ENCODE measurements at regions not wholly inside any gene's neighbourhood (a gene's known extent, or its start where the extent isn't known, plus 50 kb on each side); places are given as distances from the start of the nearest gene placed in this dataset.
"Not testable (repeated sequence)": the region's sequence is repeated elsewhere in the genome, so short reads cannot be mapped to it uniquely, and the experiment has no call there.

DNA sequence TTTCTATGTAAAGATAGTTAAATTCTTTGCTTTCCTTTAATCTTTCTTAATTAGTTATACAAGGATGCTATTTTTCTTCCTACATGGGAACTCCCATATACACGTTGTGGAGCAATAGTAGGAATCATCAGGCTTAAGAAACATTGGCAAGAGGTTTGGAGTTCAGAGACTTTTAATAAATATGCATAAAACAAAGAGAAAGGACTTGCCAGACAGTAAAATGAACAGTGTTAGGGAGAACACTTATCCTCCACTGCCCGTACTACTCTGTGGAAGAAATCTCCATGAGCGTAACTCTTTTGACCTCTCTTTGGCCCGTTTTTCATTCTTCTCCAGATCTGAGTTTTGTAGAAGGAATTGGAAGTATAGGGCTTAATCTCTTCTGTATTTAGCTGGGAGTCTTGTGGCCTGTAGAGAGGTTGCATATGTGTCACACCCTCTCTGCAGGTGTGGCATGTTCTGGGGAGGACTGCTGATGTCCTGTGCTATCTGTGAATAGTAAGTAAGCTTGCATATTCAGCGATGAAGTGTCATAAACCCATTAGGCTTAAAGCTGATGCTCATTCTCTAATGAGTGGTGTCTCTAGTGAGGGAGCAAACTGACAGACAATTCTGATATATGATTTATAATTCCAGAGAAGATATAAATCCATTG, 455.4 kb upstream of the FAR2 start:
- DNase-seq = no peak

DNA sequence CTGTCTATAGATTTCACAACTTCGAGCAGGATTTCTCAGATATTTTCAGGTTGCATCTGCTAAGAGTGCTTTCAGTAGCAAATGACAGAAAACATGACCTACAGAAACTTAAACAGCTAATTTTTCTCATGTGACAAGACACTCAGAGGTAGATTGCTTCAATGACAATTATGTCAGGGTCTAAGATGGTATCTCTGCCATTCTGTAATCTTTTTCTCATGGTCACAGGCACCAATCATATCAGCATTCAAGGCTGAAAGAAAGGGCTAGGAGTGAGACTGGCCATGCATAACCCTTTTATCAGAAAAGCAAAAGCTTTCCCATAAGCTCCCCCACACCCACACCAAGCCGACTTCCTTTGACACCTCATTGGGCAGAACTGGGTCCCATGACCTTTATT, 450.5 kb upstream of the FAR2 start:
- no peak for DNase-seq

DNA sequence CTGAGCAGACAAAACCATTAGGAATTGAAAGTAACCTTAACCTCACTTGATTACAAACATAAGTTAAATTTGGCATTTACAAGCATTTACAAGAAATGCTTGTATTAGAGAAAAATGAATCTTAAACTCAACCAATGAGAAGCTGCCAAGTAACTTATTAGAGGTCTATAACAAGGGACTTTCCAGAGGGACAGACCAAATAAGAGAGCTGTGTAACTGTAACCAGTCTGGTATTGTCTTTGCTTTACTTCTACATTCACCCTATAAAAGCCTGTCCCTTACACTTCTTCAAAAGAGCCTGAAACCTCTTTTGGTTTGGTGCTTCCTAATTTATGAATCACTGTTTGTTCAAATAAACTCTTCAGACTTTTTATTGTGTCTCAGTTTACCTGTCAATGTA, 450.0 kb upstream of the FAR2 start:
- no peak for DNase-seq

DNA sequence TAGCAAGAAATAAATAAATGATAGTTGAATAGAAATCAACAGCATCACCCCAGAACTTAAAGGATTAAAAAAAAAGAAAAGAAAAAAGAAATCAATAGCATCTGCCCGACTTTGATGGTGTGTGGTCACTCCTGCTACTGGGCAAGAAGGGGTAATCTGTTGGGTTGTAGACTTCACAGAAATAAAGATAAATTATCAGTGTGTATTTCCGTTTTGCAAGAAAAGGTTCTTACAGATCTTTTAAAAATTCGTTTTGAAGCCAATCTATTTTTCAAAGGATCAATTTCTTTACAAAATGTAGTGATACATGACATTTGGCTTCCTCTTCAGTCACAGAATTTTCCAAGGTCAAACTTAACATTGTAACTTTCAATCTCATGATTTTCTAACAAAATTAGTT, 448.9 kb upstream of the FAR2 start:
- no peak for DNase-seq

DNA sequence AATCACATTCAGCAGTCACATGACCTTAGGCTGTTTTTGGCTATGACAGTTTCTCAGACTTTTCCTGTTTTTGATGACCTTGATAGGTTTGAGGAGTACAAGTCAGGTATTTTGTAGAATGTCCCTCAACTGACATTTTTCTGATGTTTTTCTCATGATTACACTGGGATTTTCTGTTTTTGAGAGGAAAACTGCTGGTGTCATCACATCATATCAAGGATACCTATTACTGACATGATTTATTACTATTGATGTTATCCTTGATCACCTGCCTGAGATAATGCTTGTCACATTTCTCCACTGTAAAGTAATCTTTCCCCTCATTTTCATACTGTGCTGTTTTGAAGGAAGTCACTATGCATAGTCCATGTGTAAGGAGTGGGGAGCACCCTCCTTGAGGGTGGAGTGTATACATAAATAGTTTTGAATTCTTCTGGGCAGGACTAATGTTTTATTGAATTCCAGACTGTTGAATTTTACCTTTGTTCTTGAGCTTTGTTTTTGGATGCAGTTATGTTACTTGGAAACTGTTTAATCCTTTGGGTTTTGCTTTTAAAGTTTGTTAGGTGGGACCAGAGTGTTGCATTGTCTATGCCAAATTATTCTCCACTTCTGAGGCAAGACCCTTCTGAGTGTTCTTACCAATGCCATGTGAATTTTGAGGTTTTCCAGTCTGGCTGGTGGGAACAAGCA, 444.5 kb upstream of the FAR2 start:
- no peak for DNase-seq

DNA sequence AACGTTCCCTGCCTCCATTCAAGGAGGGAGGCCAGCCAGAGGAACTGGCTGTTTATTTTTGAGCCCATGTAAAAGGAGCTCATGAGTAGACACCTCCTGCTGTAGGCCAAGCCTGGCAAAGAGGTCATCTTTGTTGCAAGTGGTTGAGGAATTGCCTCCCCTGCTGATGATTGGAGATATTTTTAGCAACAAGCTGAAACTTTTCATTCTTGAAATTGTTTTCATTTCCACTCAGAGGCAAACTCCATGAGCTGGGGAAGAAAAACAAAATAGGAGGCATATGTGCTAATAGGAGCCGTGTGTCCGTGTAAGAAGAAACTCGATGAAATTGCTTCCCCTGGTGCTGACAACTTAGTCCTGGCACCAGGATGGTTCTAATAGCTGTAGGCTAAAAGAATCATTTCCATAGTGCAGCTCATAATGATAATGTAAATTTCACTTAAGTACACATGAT, 440.1 kb upstream of the FAR2 start:
- DNase-seq = no peak

DNA sequence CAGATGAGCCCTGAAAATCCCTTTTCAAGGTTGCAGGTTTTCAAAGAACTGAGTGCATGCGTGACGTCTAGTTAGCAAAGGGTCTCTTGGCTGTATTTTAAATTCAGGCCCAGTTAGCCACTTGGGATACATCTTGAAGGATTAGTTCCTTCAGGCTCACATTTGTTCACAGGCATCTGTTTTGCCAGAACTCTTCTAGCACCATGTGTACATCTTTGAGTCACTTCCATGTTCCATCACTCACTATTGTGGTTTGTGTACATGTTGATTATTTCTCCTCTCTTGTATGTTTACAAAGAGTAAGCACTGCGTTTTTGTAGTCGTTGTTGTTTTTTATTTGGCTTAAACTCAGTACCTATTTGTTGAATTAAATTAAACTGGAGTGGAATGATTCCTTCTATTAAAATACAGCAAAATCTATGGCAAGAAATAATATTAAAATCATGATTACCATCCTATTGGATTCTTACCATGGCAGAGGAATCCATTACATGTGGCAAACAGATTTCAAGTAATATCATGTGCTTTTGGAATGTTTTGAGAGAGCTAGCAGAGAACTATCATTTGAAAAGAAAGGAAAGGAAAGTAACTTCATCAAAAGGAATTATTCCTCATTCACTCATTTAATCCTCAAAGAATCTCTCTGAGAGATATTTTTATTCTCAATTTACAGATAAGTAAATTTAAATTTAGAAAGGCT, 438.9 kb upstream of the FAR2 start:
- no peak for DNase-seq

DNA sequence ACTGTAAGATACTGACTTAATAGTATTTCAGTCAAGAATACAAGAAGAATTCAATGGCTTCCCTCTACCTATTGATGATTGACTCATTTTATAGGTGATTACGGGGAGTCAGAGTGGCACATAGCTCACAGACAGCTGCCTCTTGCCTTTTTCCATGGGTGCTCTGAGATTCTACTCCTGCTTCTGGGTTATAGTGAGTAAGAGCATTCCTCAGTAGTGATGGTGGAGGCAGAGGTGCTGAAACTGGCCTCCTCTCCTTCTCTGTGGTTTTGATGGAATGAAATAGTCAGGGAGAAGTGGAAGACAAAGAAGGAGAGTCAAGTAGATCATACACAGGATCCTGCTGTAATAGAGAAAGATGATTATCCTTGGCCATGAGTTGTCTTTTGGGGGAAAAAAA, 438.2 kb upstream of the FAR2 start:
- DNase-seq = no peak

DNA sequence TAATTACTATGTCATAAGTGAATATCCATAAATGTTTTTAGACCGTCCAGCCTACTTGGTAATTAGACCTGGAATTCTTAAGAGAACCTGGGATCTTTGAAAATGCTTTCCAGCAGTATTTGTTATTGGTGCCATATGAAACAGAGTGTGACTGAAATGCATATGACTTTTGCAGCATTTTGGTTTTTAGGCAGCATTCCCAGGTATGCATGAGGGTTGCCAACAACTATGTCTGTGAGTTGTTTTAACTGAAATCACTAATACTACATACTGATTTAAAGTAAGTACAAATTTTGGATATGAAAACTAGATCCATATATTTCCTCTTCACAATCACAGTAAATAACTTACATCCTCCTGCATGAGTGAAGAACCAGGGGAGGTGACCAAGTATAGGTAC, 437.7 kb upstream of the FAR2 start:
- no peak for DNase-seq

DNA sequence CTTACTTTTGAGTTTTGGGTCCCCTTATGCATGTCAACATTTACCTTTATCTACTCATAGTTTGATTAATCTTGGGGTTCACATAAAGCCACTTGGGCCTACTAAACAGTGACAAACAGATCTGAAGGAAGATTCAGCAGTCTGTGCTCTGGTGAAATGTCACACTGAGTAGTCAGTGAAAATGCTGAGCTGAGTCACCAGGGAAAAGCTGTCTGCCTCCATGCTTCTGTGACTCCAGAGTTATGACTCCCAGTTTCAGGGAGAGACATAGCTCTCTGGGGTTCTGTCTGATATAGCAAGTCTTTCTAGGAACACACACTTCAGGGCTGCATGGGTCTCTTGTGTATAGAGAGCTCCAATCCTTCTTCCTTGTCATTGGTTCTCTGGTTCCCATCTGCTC, 406.3 kb upstream of the FAR2 start:
- DNase-seq = no peak

DNA sequence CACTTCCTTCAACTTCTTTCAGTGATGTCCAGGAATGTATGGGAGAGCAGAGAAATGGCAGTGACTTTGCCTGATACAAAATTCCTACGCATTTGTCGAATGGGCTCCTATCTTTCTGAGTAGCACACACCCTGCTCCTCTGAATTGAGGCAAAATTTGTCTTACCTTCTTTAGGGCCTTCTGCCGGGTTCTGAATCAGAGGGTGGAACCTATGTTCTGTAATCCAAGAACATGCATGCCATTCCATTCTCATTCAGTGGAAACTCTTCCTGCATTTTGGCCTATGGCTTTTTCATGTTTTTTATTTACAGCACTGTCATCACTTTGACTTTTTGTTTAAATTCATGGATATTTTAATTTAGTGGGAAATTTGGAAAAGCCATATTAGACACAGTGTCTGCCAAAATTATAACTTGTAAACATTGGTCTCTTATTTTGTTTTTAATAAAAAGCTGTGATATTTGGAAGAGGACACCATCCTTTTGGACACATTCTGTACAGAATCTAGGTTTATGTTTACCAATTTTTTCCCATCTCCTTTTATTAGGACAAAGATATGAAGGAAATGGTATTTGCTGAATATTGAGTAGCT, 402.2 kb upstream of the FAR2 start:
- no peak for DNase-seq

DNA sequence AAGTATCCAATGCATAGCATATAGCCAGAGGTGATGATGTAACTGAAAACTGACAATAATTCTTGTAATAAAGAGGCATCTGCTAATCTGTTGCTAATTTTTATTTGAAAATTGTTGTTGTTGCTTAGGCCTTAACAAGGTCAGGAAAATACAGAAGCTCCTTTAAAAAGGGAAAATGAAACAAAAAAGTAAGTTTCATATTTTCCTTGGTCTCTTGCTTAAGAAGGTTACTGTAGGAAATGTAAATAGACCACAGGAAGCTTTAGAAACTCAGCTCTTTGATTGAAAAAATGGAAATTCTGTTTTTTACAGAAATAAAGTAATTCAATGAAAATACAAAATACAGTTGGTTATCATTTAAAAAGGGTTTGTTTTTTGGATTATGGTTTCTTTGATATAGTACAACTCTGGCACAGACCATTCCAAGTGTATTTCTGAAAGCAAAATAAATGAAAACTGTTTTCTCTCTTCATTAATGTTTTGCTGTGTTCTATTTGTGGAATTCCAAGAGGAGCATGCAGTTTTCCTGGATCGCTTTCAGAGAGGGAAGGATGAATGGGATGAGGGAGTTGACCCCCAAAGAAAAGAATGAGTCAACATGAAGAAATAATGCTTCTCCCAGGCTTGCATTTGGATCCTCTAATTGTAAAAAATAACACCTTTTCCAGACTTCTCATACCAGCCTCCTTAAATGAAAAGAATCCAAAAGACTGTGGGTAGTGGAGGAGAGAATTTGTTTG, 398.0 kb upstream of the FAR2 start:
- DNase-seq = no peak

DNA sequence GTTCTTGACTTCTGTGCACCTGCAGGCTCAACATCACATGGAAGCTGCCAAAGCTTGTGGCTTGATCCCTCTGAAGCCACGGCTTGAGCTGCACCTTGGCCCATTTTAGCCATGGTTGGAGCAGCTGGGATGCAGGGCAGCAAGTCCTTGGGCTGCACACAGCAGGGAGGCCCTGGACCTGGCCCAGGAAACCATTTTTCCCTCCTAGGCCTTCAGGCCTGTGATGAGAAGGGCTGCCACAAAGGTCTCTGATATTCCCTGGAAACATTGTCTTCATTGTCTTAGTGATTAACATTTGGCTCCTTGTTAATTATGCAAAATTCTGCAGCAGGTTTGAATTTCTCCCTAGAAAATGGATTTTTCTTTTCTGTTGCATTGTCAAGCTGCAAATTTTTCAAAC, 394.1 kb upstream of the FAR2 start:
- DNase-seq = no peak

DNA sequence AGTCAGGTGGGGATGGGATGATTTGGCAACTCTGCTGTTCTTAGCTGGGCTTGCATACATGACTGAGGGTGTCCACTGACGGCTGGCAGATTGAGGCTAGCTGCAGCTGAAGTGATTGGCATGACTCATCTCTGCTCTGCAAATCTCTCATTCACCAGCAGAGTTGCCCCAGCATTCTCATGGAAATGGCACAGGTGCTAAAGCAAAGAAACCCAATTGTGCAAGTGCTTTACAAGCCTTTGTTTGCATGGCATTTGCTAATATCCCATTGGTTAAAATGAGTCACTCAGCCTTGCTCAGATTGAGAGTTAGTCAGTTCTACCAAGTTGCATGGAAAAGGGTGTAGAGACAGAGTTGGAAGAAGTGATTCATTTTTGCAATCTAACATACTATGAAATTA, 389.7 kb upstream of the FAR2 start:
- DNase-seq = no peak

DNA sequence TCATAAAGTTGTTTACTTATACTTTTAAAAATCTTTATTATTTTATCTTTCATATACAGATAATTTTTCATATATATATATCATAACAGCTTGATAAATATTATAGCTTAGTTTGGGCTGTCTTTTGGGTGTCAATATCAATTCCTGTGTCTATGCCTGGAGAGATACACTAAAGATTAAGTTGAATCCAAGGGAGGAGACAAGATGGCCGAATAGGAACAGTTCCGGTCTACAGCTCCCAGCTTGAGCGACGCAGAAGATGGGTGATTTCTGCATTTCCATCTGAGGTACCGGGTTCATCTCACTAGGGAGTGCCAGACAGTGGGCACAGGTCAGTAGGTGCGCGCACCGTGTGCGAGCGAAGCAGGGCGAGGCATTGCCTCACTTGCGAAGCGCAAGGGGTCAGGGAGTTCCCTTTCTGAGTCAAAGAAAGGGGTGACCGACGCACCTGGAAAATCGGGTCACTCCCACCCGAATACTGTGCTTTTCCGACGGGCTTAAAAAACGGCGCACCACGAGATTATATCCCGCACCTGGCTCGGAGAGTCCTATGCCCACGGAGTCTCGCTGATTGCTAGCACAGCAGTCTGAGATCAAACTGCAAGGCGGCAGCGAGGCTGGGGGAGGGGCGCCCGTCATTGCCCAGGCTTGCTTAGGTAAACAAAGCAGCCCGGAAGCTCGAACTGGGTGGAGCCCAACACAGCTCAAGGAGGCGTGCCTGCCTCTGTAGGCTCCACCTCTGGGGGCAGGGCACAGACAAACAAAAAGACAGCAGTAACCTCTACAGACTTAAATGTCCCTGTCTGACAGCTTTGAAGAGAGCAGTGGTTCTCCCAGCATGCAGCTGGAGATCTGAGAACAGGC, 388.8 kb upstream of the FAR2 start:
- not testable (repeated sequence) for DNase-seq

DNA sequence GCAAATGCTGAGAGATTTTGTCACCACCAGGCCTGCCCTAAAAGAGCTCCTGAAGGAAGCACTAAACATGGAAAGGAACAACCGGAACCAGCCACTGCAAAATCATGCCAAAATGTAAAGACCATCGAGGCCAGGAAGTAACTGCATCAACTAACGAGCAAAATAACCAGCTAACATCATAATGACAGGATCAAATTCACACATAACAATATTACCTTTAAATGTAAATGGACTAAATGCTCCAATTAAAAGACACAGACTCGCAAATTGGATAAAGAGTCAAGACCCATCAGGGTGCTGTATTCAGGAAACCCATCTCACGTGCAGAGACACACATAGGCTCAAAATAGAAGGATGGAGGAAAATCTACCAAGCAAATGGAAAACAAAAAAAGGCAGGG, 387.2 kb upstream of the FAR2 start:
- not testable (repeated sequence) for DNase-seq

DNA sequence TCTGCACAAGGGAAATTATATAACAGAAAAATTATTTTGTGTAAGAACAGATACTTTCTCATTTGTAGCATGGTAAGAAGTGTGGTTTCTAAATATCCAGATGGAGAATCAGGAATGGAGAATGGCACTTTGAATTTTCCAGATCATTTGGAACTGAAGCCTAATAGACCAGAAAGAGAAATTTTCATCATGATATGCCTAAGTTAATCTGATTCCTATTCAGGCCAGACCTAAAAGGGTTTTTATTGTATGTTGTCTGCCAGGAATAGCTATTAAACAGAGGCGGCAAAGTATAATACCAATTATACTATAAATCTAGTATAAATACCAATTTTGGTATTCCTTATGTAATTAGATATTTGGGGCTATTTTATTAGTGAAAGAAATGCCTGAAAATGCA, 382.7 kb upstream of the FAR2 start:
- DNase-seq = no peak

DNA sequence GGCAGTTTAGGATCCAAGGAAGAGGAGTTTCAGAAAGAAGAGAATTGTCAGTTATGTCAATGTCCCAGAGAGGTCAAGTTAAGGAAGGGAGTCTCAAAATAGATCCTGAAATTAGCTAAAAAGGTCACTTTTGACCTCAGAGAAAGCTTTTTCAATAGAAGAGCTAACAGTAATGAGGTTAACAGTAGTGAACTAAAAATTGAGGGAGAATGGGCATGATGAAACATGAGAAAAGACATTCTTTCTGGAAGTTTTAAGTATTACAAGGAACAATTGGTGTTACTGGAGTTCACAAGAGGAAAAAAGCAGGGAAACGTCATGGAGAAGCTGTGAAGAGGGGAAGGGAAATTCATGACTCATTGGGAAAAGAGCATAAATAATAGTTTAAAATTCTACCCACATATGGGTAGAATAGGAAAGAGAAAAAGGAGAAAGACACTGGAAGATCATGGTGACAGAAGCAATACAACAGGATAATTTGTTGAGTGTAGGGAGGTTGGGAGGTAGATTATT, 381.2 kb upstream of the FAR2 start:
- DNase-seq = no peak

DNA sequence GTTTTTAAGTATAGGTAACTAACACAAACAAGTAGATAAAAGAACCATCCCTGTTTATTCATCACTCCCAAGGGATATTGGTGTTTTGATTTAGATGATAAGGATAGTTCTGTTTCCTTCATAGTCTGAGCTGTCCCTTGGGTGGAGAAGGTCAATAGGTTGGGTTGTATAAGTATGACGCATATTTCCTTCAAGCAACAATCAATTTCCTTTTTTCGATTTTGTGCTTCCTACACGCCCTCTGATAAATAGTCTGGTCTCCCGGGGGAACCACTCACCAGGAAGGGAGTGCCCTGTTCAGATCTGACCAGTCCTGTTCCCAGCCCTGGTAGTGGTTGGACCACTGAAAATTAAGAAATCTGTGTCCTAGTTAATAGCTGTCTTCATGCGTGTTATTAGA, 378.8 kb upstream of the FAR2 start:
- DNase-seq = no peak

DNA sequence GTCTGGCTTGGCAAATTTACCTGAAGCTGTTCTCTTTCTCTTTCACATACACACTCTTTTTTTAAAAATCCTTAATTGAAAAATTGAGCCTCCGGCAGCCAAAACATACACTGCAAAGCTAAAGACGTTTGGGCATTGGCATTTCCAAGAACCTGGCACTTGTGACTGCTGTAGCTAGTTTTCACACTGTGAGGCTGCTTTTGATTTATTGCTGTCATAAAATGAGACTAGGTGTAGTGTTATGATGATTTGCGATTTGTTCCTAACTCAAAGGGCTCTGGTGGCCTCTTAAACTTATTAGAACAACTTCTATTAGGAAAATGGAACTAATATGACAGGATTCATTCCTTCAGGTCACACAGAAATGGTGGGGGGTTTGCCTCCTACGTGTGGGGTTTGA, 377.1 kb upstream of the FAR2 start:
- no peak for DNase-seq

DNA sequence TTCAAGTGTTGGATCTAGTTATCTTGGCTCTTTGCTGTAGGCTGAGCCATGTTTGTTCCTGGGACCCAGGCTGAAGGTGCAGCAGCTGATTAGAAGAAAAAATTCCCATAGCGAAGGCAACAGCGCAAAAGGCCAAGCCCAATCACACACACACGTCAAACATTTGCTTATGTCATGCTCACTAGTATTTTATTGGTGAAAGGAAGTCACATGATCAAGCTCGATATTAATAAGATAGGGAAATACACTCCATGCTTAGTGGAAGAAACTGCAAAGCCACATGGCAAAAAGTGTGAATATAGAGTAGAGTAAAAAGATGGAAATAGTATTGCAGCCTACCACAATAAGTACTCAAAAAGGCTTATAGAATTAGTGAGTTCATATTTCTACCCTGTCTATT, 373.5 kb upstream of the FAR2 start:
- DNase-seq = no peak

DNA sequence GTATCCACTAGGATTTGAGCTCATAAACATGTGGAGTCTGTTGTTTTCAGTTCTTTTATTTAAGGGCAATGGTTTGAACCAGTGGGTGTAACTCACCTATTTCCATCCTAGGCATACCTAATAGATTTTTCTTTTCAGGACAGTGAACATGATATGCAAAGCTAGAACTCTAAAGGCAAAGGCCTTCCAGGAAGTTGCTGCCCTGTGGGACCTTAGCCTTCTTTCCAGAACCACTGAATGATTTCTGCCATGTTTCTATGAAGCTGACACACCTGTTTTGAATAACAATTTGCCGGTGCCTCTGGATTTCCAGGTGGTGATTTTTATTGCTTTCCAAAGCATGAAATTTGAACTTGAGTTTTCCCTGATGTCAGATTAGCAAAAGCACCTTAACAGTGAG, 372.9 kb upstream of the FAR2 start:
- no peak for DNase-seq

Data from stimulated activated naive CD4-positive, alpha-beta T cell (primary cell).